ENCODE measurements at regions not wholly inside any gene's neighbourhood (a gene's known extent, or its start where the extent isn't known, plus 50 kb on each side); places are given as distances from the start of the nearest gene placed in this dataset.
A peak's percentile ranks its signal among the peaks of the same experiment; 100 is the strongest.

- peak in 1 of 2 experiments; percentile 40; a peak in 1 of 3 replicates for TF ChIP-seq CBX3 (IDR thresholded peaks at IDR 0.05; ENCODE audit: borderline replicate concordance in 1 of 2, low read length in 2 of 2)
- TF ChIP-seq BRD4 (IDR thresholded peaks at IDR 0.05): no peak
- no peak for TF ChIP-seq ZNF197 (CRISPR knock-in tag; IDR thresholded peaks at IDR 0.05; ENCODE audit: low read depth)
- no peak for TF ChIP-seq ETV6 (IDR thresholded peaks at IDR 0.05; ENCODE audit: borderline replicate concordance in 1 of 2, low read depth in 2 of 2, low read length in 1 of 2)
- TF ChIP-seq ETV6 (CRISPR knock-in tag; IDR thresholded peaks at IDR 0.05; ENCODE audit: borderline replicate concordance): no peak
- TF ChIP-seq ZNF12 (CRISPR knock-in tag; IDR thresholded peaks at IDR 0.05): no peak
- TF ChIP-seq TRIM28 (IDR thresholded peaks at IDR 0.05): no peak
- no peak for TF ChIP-seq PHF20 (IDR thresholded peaks at IDR 0.05; ENCODE audit: partially characterized antibody)
- TF ChIP-seq E2F1 (CRISPR knock-in tag; IDR thresholded peaks at IDR 0.05): no peak
- no peak for TF ChIP-seq SIRT6 (IDR thresholded peaks at IDR 0.05; ENCODE audit: low read depth, low read length)
- TF ChIP-seq ZC3H11A (IDR thresholded peaks at IDR 0.05; ENCODE audit: low read depth, low read length): no peak
- no peak for TF ChIP-seq TFE3 (CRISPR knock-in tag; IDR thresholded peaks at IDR 0.05)
- TF ChIP-seq HDGF (IDR thresholded peaks at IDR 0.05): no peak
- TF ChIP-seq, protein P1, sequence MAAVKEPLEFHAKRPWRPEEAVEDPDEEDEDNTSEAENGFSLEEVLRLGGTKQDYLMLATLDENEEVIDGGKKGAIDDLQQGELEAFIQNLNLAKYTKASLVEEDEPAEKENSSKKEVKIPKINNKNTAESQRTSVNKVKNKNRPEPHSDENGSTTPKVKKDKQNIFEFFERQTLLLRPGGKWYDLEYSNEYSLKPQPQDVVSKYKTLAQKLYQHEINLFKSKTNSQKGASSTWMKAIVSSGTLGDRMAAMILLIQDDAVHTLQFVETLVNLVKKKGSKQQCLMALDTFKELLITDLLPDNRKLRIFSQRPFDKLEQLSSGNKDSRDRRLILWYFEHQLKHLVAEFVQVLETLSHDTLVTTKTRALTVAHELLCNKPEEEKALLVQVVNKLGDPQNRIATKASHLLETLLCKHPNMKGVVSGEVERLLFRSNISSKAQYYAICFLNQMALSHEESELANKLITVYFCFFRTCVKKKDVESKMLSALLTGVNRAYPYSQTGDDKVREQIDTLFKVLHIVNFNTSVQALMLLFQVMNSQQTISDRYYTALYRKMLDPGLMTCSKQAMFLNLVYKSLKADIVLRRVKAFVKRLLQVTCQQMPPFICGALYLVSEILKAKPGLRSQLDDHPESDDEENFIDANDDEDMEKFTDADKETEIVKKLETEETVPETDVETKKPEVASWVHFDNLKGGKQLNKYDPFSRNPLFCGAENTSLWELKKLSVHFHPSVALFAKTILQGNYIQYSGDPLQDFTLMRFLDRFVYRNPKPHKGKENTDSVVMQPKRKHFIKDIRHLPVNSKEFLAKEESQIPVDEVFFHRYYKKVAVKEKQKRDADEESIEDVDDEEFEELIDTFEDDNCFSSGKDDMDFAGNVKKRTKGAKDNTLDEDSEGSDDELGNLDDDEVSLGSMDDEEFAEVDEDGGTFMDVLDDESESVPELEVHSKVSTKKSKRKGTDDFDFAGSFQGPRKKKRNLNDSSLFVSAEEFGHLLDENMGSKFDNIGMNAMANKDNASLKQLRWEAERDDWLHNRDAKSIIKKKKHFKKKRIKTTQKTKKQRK (IDR thresholded peaks at IDR 0.05; ENCODE audit: borderline replicate concordance, low read depth, low read length): no peak
- no peak for TF ChIP-seq SPI1 (IDR thresholded peaks at IDR 0.05; ENCODE audit: borderline replicate concordance, low read depth, low read length)
These were observed 543.1 kb upstream of the NECTIN3 start (continued) for GRCh38 chr3:110528305-110529121.

All from K562 (cell line).